BJ (cell line): ENCODE measurements at regions not wholly inside any gene's neighbourhood (a gene's known extent, or its start where the extent isn't known, plus 50 kb on each side); places are given as distances from the start of the nearest gene placed in this dataset.

ENCODE experiments used
- CTCF ChIA-PET: fragments of 350-600 bp; formaldehyde crosslinking; extraction: SDS; loops from one replicate; lab custom pipeline; 2021; ENCODE audit warnings: antibody characterized with exemption, inconsistent platforms; lab: Yijun Ruan, JAX
- POLR2A ChIA-PET: fragments of 300-600 bp; sonication (Branson Sonifier 250); formaldehyde crosslinking; extraction: SDS; loops from one replicate; lab custom pipeline; 2021; ENCODE audit warnings: antibody characterized with exemption; lab: Charles Lee
- DNase-seq: peaks from one replicate; pipeline ENCODE4 v3.0.0-alpha.2; 2011; ENCODE audit warnings: low read depth
- H3K27me3 ChIP-seq: 2 replicates; pipeline ENCODE4 v1.6.0; 2011; ENCODE audit warnings: low read length; ENCODE audit not compliant: control insufficient read depth, insufficient read depth
- H3K36me3 ChIP-seq: 2 replicates; pipeline ENCODE4 v1.5.1; 2011; ENCODE audit warnings: low read length; ENCODE audit not compliant: control insufficient read depth, insufficient read depth
- H3K4me3 ChIP-seq: 2 replicates; pipeline ENCODE4 v1.5.1; 2011; ENCODE audit warnings: low read depth, mild to moderate bottlenecking, control low read depth, low read length
- CTCF ChIP-seq: IDR thresholded peaks from 2 replicates; pipeline ENCODE4 v1.5.1; 2011; ENCODE audit warnings: low read depth, mild to moderate bottlenecking, control low read depth, inconsistent platforms, low read length, moderate library complexity; ENCODE audit not compliant: insufficient read depth

- ChIA-PET POLR2A (no interaction called here), CTCF (interaction anchor here (1.7 kb wide), 2 partner anchors 10 to 53 kb away, joined by 4 to 6 read pairs; no protein-coding TSS in a partner anchor)
- TF ChIP-seq CTCF, result no peak
These were observed 149.4 kb downstream of the DHX35 start for GRCh38 chr20:39111359-39112177.

DNA sequence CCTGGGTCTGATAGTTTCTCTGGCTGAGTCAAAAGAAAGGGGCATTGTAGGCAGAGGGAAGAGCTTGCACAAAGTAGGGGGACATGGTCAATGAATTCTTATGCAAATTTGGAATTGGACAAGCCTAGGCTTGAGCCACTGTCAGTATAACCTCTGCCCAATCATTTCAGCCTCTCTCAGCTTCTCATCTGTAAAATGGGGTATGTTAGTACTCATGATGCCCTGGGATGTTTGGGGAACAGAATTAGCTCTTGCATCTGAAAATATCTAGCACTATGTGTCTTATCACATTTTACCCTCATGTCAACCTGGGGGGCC is 148.6 kb downstream of the DHX35 start:
- no peaks in the 10 kb centered on the region for H3K36me3 ChIP-seq
- H3K27me3 ChIP-seq, result no peaks in the 10 kb centered on the region
- no peak overlapping the region for H3K4me3 ChIP-seq
- DNase-seq, result no peak
- TF ChIP-seq CTCF, result no peak
- ChIA-PET CTCF (interaction anchor here (1.7 kb wide), 1 partner anchor 54 kb away, joined by 4 read pairs; no protein-coding TSS in a partner anchor), POLR2A (no interaction called here)

More at GRCh38 chr20:39111359-39112177, 149.4 kb downstream of the DHX35 start:
- H3K27me3 ChIP-seq, result no peaks in the 10 kb centered on the region
- H3K4me3 ChIP-seq, result no peak overlapping the region
- H3K36me3 ChIP-seq, result no peaks in the 10 kb centered on the region
- DNase-seq, result no peak

DNA sequence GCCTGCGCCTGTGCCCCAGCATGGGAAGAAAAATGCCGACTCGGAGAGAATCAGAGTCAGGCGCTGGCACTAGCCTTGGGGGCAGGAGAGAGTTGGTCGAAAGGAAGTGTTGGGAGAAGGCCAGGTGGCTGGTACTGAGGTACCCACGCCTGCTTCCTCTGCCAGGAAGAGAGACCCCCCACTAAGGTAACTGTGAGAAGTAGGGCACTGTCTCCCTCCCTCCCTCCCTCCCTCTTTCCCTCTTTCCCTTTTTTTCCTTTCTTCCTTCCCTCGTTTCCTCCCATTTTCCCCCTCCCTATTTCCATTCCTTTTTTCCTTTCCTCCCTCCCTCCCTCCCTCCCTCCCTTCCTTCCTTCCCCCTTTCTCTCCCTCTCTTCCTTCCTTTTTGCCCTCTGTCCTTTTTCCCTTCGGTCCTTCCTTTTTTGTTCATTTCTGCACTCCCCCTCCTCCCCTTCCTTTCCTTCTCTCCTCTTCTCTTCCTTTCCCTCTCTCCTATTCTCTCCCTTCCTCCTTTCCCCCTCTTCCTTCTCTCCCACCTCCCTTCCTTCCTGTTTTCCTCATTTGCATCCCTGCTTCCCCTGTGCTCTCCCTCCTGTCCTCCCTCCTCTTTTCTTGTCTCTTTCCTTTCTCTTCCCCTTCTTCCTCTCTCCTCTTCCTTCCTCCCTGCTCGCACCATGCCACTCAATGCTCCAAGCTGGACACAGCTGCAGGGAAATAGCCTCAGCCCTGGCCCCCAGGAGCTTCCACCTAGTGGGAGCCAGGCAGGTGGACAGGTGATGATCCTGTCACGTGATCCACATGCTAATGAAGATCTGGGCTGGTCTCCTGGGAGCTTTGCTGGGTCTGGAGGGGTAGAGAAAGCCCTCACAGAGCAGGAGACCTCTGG is 148.0 kb downstream of the DHX35 start:
- POLR2A ChIA-PET, result no interaction called here
- no peak for DNase-seq
- H3K27me3 ChIP-seq, result no peaks in the 10 kb centered on the region
- no peak for TF ChIP-seq CTCF
- CTCF ChIA-PET, result interaction anchor here (0.6 kb wide), 1 partner anchor 397 kb away, joined by 3 read pairs; no protein-coding TSS in a partner anchor
- H3K36me3 ChIP-seq, result no peaks in the 10 kb centered on the region
- H3K4me3 ChIP-seq, result no peak overlapping the region

- no peak for TF ChIP-seq CTCF
- Histone ChIP-seq H3K4me3 (no peak overlapping the region), H3K36me3 (no peaks in the 10 kb centered on the region), H3K27me3 (no peaks in the 10 kb centered on the region)
- ChIA-PET POLR2A (no interaction called here), CTCF (interaction anchor here (0.6 to 1.4 kb wide), 4 partner anchors 8 to 30 kb away, joined by 3 to 4 read pairs (median 3); no protein-coding TSS in a partner anchor)
- no peak for DNase-seq
These were observed 146.6 kb downstream of the DHX35 start for GRCh38 chr20:39108746-39109145.

GRCh38 chr20:39107741-39108140 is 145.6 kb downstream of the DHX35 start:
- no peaks in the 10 kb centered on the region for H3K36me3 ChIP-seq
- no peaks in the 10 kb centered on the region for H3K27me3 ChIP-seq
- no peak for TF ChIP-seq CTCF
- no peak overlapping the region for H3K4me3 ChIP-seq
- no peak for DNase-seq
- ChIA-PET CTCF (interaction anchor here (1.3 to 1.4 kb wide), 2 partner anchors 9 to 15 kb away, joined by 3 to 4 read pairs; no protein-coding TSS in a partner anchor), POLR2A (no interaction called here)
